Endothelial cell of umbilical vein (primary cell): ENCODE measurements at regions not wholly inside any gene's neighbourhood (a gene's known extent, or its start where the extent isn't known, plus 50 kb on each side); places are given as distances from the start of the nearest gene placed in this dataset.
A peak's percentile ranks its signal among the peaks of the same experiment; 100 is the strongest.

Source experiments
- BruUV-seq: library from RNA; stranded (reverse); fragments of 400-500 nt; replicated peaks from 2 replicates; lab custom pipeline; 2021; lab: Mats Ljungman, UMichigan
- CTCF ChIA-PET: fragments of 300-600, 350-600 bp; sonication (Branson Sonifier 250); formaldehyde crosslinking; loops from one replicate; lab custom pipeline; 2021; ENCODE audit warnings: antibody characterized with exemption, inconsistent platforms; lab: Charles Lee
- POLR2A ChIA-PET: fragments of 300-600, 350-600 bp; sonication (Branson Sonifier 250); formaldehyde crosslinking; loops from one replicate; lab custom pipeline; 2021; ENCODE audit warnings: antibody characterized with exemption, inconsistent platforms; lab: Charles Lee
- DNase-seq: peaks from one replicate; pipeline ENCODE4 v3.0.0-alpha.2; 2011; ENCODE audit warnings: low read depth, low spot score
- FAIRE-seq: peaks from 2 replicates; lab custom pipeline; 2011; peaks lifted over from hg19 to GRCh38; lab: Jason Lieb, UNC
- H2AFZ ChIP-seq: 2 replicates; pipeline ENCODE4 v1.6.0; 2012; ENCODE audit warnings: low read depth, low read length, control low read depth, inconsistent platforms
- H3K27ac ChIP-seq: 2 replicates; pipeline ENCODE4 v1.5.1; 2011; ENCODE audit warnings: low read depth, mild to moderate bottlenecking, control low read depth, low read length, moderate library complexity; ENCODE audit not compliant: insufficient read depth
- H3K27me3 ChIP-seq, 2 experiments: 2 replicates each; pipeline versions ENCODE4 v1.6.0 to v1.6.1; 2011; ENCODE audit warnings: low read length in 2 of 2, mixed read lengths in 1 of 2; ENCODE audit not compliant: control insufficient read depth in 2 of 2, insufficient read depth in 2 of 2
- H3K36me3 ChIP-seq, 2 experiments: 2 replicates in 1 of 2; 3 replicates in 1 of 2; pipeline ENCODE4 v1.5.1; 2011; ENCODE audit warnings: low read length in 2 of 2, mild to moderate bottlenecking in 1 of 2, moderate library complexity in 1 of 2; ENCODE audit not compliant: control insufficient read depth in 2 of 2, insufficient read depth in 2 of 2; ENCODE audit errors: extremely low read depth in 1 of 2
- H3K4me1 ChIP-seq: 3 replicates; pipeline ENCODE4 v1.5.1; 2011; ENCODE audit warnings: mild to moderate bottlenecking, low read length; ENCODE audit not compliant: control insufficient read depth, insufficient read depth; ENCODE audit errors: extremely low read depth
- H3K4me2 ChIP-seq: 2 replicates; pipeline ENCODE4 v1.6.1; 2011; ENCODE audit warnings: low read length, control low read depth, mixed read lengths; ENCODE audit not compliant: insufficient read depth
- H3K4me3 ChIP-seq, 3 experiments: fragments of 200-600 bp in 1 of 3; sonication (generic), shearing (Covaris generic) in 1 of 3; replicated peaks in 1 of 3; 2 replicates each; pipeline ENCODE4 v1.5.1; 2011 to 2016; ENCODE audit warnings: control low read depth in 3 of 3, low read length in 3 of 3, mild to moderate bottlenecking in 2 of 3, inconsistent platforms in 1 of 3, low read depth in 1 of 3, moderate library complexity in 1 of 3; ENCODE audit not compliant: insufficient read depth in 1 of 3
- H3K79me2 ChIP-seq: 2 replicates; pipeline ENCODE4 v1.6.0; 2012; ENCODE audit warnings: low read length, inconsistent platforms; ENCODE audit not compliant: control insufficient read depth, insufficient read depth
- H3K9ac ChIP-seq: replicated peaks from 2 replicates; pipeline ENCODE3; 2011; ENCODE audit warnings: low read length, control low read depth; ENCODE audit not compliant: insufficient read depth; ENCODE audit errors: extremely low read depth
- H3K9me1 ChIP-seq: replicated peaks from 3 replicates; pipeline ENCODE4 v1.6.0; 2011; ENCODE audit warnings: mild to moderate bottlenecking, low read length; ENCODE audit not compliant: control insufficient read depth, insufficient read depth; ENCODE audit errors: extremely low read depth
- H3K9me3 ChIP-seq: replicated peaks from 2 replicates; pipeline ENCODE4 v1.5.1; 2012; ENCODE audit warnings: low read length, inconsistent platforms; ENCODE audit not compliant: control insufficient read depth, insufficient read depth
- H4K20me1 ChIP-seq: replicated peaks from 2 replicates; pipeline ENCODE3; 2011; ENCODE audit warnings: mild to moderate bottlenecking, low read length; ENCODE audit not compliant: control insufficient read depth, insufficient read depth; ENCODE audit errors: extremely low read depth
- EZH2 ChIP-seq: IDR thresholded peaks from 2 replicates; pipeline ENCODE4 v1.6.1; 2012; ENCODE audit warnings: borderline replicate concordance, low read depth, mild to moderate bottlenecking, moderate library complexity, low read length, inconsistent platforms; ENCODE audit not compliant: severe bottlenecking
- FOS ChIP-seq: IDR thresholded peaks from 2 replicates; pipeline ENCODE4 v1.6.1; 2011; ENCODE audit warnings: mild to moderate bottlenecking, low read length, moderate library complexity, borderline replicate concordance; ENCODE audit not compliant: insufficient read depth
- GATA2 ChIP-seq: IDR thresholded peaks from 2 replicates; pipeline ENCODE4 v1.7.0; 2011; ENCODE audit warnings: low read depth, mild to moderate bottlenecking, moderate library complexity, mixed read lengths, low read length; ENCODE audit not compliant: insufficient read length, insufficient read depth
- JUN ChIP-seq: IDR thresholded peaks from 2 replicates; pipeline ENCODE4 v1.6.1; 2011; ENCODE audit warnings: borderline replicate concordance, low read depth; ENCODE audit not compliant: insufficient read length, insufficient read depth
- MYC ChIP-seq: IDR thresholded peaks from one replicate; pipeline ENCODE4 v1.6.1; 2011; ENCODE audit warnings: mild to moderate bottlenecking, low read depth, low read length
- POLR2AphosphoS5 ChIP-seq: IDR thresholded peaks from 2 replicates; pipeline ENCODE4 v1.6.1; 2012; ENCODE audit warnings: low read depth, mild to moderate bottlenecking, control low read depth, low read length, moderate library complexity; ENCODE audit not compliant: insufficient read depth
- dilution Hi-C: fragments of 300-500 bp; cut with MboI; formaldehyde crosslinking; loops from one replicate; pipeline ENCODE4 v1.15.0; 2019; ENCODE audit warnings: low sequenced_read_pairs; ENCODE audit not compliant: extremely low pct_ligation_motif_present
- intact Hi-C: fragments of 100-400 bp; cut with micrococcal nuclease; formaldehyde crosslinking; loops from one replicate; pipeline ENCODE4 v1.10.0; 2022
- TF ChIP-seq, protein P1 (sequence below): IDR thresholded peaks from 2 replicates; pipeline ENCODE4 v1.6.1; 2011; ENCODE audit not compliant: insufficient read depth, insufficient read length

DNA sequence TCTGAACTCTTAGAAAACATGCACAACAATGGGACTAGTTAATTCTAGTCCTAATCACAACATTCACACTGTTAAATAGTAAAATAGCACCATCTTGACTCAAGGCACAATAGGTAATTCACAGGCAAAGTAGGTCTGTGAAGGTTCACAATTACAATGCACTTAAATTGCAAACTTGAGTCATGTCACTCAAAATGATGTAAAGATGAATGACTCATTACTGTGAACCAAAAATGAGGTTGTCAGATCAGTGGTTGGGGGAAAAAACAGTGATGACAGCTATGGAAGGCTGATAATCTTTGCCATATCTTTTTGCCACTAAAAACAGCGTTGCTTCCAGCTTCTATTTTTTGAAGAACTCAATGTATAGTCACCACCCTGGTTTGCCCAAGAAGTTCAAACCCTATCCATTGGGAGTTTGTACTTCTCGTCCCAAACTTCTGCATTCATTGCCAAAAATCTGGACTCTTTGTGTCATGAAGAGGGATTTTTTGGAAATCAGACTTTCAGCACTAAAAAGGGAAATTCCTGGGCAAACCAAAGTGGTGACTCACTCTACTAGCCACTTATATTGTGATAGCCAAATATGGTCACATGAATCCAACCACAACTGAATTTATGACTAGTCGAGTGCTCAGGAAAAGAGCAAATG, 200.9 kb upstream of the TMTC4 start:
- Histone ChIP-seq H3K27ac (peak overlapping the region; percentile 89), H3K9me1 (no peaks in the 10 kb centered on the region), H3K4me3 (no peak overlapping the region), H2AFZ (no peak overlapping the region), H3K36me3 (no peaks in the 10 kb centered on the region), H4K20me1 (no peaks in the 10 kb centered on the region), H3K79me2 (no peaks in the 10 kb centered on the region), H3K9ac (peak overlapping the region; percentile 58), H3K27me3 (no peaks in the 10 kb centered on the region), H3K4me1 (peaks cover 13% of the 10 kb centered on the region), H3K9me3 (no peaks in the 10 kb centered on the region), H3K4me2 (peak overlapping the region; percentile 74)
- FAIRE-seq (peak; percentile 97), DNase-seq (peak; percentile 87)
- POLR2A ChIA-PET, result no interaction called here
- TSS peak; percentile 95 for BruUV-seq
- dilution Hi-C loops (no loop called here), intact Hi-C loops (loop anchor here (1.0 to 5.0 kb wide), 3 partner anchors 12 to 288 kb away; partner anchors contain the start of genes GGACT and TMTC4)
- no peak for TF ChIP-seq MYC
- TF ChIP-seq JUN, result peak; percentile 76
- no peak for TF ChIP-seq POLR2AphosphoS5
- TF ChIP-seq, protein P1, sequence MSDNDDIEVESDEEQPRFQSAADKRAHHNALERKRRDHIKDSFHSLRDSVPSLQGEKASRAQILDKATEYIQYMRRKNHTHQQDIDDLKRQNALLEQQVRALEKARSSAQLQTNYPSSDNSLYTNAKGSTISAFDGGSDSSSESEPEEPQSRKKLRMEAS, result no peak
- no peak for TF ChIP-seq EZH2
- TF ChIP-seq GATA2, result peak; percentile 67
- peak; percentile 82 for TF ChIP-seq FOS
- CTCF ChIA-PET, result no interaction called here

DNA sequence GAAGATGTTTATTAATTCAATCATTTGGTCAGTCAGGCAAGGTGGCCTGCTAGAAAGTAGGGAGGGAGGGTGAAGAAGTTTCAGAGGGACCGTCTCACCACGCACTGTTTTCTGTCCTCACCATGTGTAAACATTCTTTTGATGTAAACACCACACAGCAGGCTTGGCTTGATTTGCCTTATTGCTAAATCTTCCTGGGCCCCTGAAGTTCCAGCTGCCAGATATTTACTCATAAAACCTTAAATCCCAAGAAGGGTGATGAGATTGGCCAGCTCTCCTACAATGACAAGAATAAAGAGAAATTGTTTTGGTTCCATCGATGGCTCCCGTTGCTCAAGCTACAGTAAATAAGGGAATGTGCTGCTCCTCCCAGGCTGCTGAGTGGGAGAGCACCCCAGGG, 198.2 kb upstream of the TMTC4 start:
- peaks cover 13% of the 10 kb centered on the region for H3K4me1 ChIP-seq
- FAIRE-seq, result no peak
- TF ChIP-seq, protein P1, result no peak
- TF ChIP-seq GATA2 (no peak), EZH2 (no peak)
- BruUV-seq, result no TSS peak
- no peaks in the 10 kb centered on the region for H3K79me2 ChIP-seq
- H3K4me2 ChIP-seq, result no peak overlapping the region
- CTCF ChIA-PET, result no interaction called here
- DNase-seq, result no peak
- H2AFZ ChIP-seq, result no peak overlapping the region
- no peaks in the 10 kb centered on the region for H4K20me1 ChIP-seq
- POLR2A ChIA-PET, result no interaction called here
- H3K9me1 ChIP-seq, result no peaks in the 10 kb centered on the region
- H3K4me3 ChIP-seq, result no peak overlapping the region
- H3K27ac ChIP-seq, result no peak overlapping the region
- no peaks in the 10 kb centered on the region for H3K9me3 ChIP-seq
- dilution Hi-C loops, result no loop called here
- intact Hi-C loops, result no loop called here
- no peaks in the 10 kb centered on the region for H3K27me3 ChIP-seq
- H3K36me3 ChIP-seq, result no peaks in the 10 kb centered on the region
- no peak overlapping the region for H3K9ac ChIP-seq
